GM12878 (cell line): ENCODE measurements at regions not wholly inside any gene's neighbourhood (a gene's known extent, or its start where the extent isn't known, plus 50 kb on each side); places are given as distances from the start of the nearest gene placed in this dataset.

ENCODE experiments used
- ATAC-seq: fragments of 200-7000 bp; cut with Tn5 transposase; 3 replicates; pipeline ENCODE4 v1.9.1; 2020; ENCODE audit warnings: mild to moderate bottlenecking, moderate library complexity
- BruUV-seq: library from RNA; stranded (reverse); fragments of 400-500 nt; replicated peaks from 2 replicates; lab custom pipeline; 2021; lab: Mats Ljungman, UMichigan
- CTCF ChIA-PET: fragments of 300-600 bp; sonication (Branson Sonifier 250); formaldehyde crosslinking; extraction: SDS; loops from one replicate; lab custom pipeline; 2021; ENCODE audit warnings: inconsistent platforms; lab: Yijun Ruan, JAX
- POLR2A ChIA-PET: fragments of 350-600 bp; formaldehyde crosslinking; extraction: SDS; loops from one replicate; lab custom pipeline; 2021; ENCODE audit warnings: inconsistent platforms; lab: Charles Lee
- RAD21 ChIA-PET: fragments of 300-600 bp; sonication (Branson Sonifier 250); formaldehyde crosslinking; loops from one replicate; lab custom pipeline; 2023; ENCODE audit warnings: antibody characterized with exemption; ENCODE audit not compliant: unreplicated experiment; lab: Charles Lee
- SMC1A ChIA-PET: fragments of 300-600 bp; sonication (Branson Sonifier 250); formaldehyde crosslinking; loops from one replicate; lab custom pipeline; 2023; ENCODE audit not compliant: unreplicated experiment, uncharacterized antibody; lab: Charles Lee
- DNase-seq: peaks from one replicate; pipeline ENCODE4 v3.0.0-alpha.2; 2011; ENCODE audit warnings: low read depth, low spot score
- FAIRE-seq: peaks from 3 replicates; lab custom pipeline; 2011; peaks lifted over from hg19 to GRCh38; lab: Jason Lieb, UNC
- H2AFZ ChIP-seq: 2 replicates; pipeline ENCODE4 v1.6.0; 2011; ENCODE audit warnings: low read depth, low read length, control low read depth; ENCODE audit not compliant: control insufficient read depth
- H3K27ac ChIP-seq: 2 replicates; pipeline ENCODE4 v1.5.1; 2011; ENCODE audit warnings: control low read depth; ENCODE audit not compliant: control insufficient read depth, insufficient read depth
- H3K27me3 ChIP-seq, 2 experiments: replicated peaks in 1 of 2; 2 replicates each; pipeline versions ENCODE4 v1.6.0 to v1.6.1; 2011; ENCODE audit warnings: low read length in 1 of 2; ENCODE audit not compliant: control insufficient read depth in 2 of 2, insufficient read depth in 2 of 2
- H3K36me3 ChIP-seq, 2 experiments: 2 replicates each; pipeline ENCODE4 v1.5.1; 2011; ENCODE audit warnings: low read length in 1 of 2; ENCODE audit not compliant: control insufficient read depth in 2 of 2, insufficient read depth in 2 of 2
- H3K4me1 ChIP-seq: 2 replicates; pipeline ENCODE4 v1.6.1; 2011; ENCODE audit warnings: mild to moderate bottlenecking, low read length, moderate library complexity, mixed read lengths; ENCODE audit not compliant: control insufficient read depth, insufficient read depth
- H3K4me2 ChIP-seq: 2 replicates; pipeline ENCODE4 v1.6.0; 2011; ENCODE audit warnings: control low read depth; ENCODE audit not compliant: control insufficient read depth, insufficient read depth
- H3K4me3 ChIP-seq: fragments of 200-600 bp; sonication (generic); 2 replicates; pipeline ENCODE4 v1.5.1; 2016
- H3K79me2 ChIP-seq: 2 replicates; pipeline ENCODE4 v1.6.0; 2011; ENCODE audit warnings: low read length; ENCODE audit not compliant: control insufficient read depth, insufficient read depth
- H3K9ac ChIP-seq: 2 replicates; pipeline ENCODE4 v1.8.0; 2011; ENCODE audit warnings: low read length, control low read depth, mixed read lengths; ENCODE audit not compliant: control insufficient read depth, insufficient read depth
- H3K9me3 ChIP-seq: replicated peaks from 3 replicates; pipeline ENCODE4 v1.5.1; 2011; ENCODE audit warnings: mild to moderate bottlenecking, low read length; ENCODE audit not compliant: control insufficient read depth, insufficient read depth
- H4K20me1 ChIP-seq: 2 replicates; pipeline ENCODE4 v1.6.0; 2011; ENCODE audit not compliant: control insufficient read depth, insufficient read depth
- CBFB ChIP-seq: IDR thresholded peaks from 2 replicates; pipeline ENCODE4 v1.6.1; 2016; ENCODE audit warnings: antibody characterized with exemption, low read depth
- CUX1 ChIP-seq: IDR thresholded peaks from 2 replicates; pipeline ENCODE4 v1.6.1; 2012; ENCODE audit warnings: improper control_type of control experiment, low read depth, low read length; ENCODE audit not compliant: insufficient replicate concordance
- IKZF1 ChIP-seq: fragments of 450-650 bp; conservative IDR thresholded peaks from 2 replicates; pipeline ENCODE4 v1.6.1; 2017; ENCODE audit warnings: antibody characterized with exemption, mild to moderate bottlenecking
- POLR2A ChIP-seq: IDR thresholded peaks from 2 replicates; pipeline ENCODE4 v1.6.1; 2011; ENCODE audit warnings: low read depth, mild to moderate bottlenecking, low read length
- TAF1 ChIP-seq: IDR thresholded peaks from 2 replicates; pipeline ENCODE4 v1.6.1; 2011; ENCODE audit warnings: mild to moderate bottlenecking, low read depth, low read length, borderline replicate concordance
- ZNF207 ChIP-seq: fragments of 450-650 bp; IDR thresholded peaks from 2 replicates; pipeline ENCODE4 v1.6.1; 2014; ENCODE audit warnings: antibody characterized with exemption, mild to moderate bottlenecking, borderline replicate concordance
- WGBS: methylation state at CpG from one replicate; pipeline ENCODE4 v1.1.6; 2016; ENCODE audit warnings: low lambda C conversion rate; ENCODE audit not compliant: insufficient replicate concordance, insufficient coverage; ENCODE audit errors: missing lambda C conversion rate; 5-methylcytosine and 5-hydroxymethylcytosine counted together
- in situ Hi-C: fragments of 300-500 bp; cut with MboI; formaldehyde crosslinking; loops from 9 replicates; pipeline ENCODE4 v1.14.3; 2018; ENCODE audit warnings: mixed read lengths
- intact Hi-C: fragments of 100-400 bp; cut with micrococcal nuclease; formaldehyde crosslinking; loops from one replicate; pipeline ENCODE4 v1.14.2; 2022; ENCODE audit not compliant: unreplicated experiment
- TF ChIP-seq, protein P1 (sequence below): fragments of 450-650 bp; formaldehyde crosslinking; IDR thresholded peaks from 2 replicates; pipeline ENCODE4 v1.4.0; 2020; ENCODE audit warnings: mild to moderate bottlenecking, moderate library complexity

DNA sequence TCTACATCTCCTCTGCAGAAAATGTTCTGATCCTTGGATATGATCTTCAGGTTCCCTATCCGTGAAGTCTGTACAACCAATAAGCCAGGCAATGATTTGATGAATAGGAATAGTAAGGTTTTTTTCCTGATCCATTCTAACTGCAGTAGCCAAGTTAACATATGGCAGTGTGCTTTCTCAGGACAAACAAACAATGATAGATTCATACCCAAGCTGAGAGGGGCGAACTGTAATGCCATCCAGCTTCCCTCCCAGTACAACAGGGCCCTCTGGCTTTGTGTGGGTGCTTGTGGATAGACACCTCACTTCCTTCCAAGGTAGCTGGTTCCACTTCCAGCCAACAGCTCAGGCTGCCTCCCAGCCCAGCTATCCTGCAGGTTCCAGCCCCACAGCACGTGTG is 359.2 kb downstream of the CDH26 start:
- no peak for ATAC-seq
- H3K4me1 ChIP-seq: no peaks in the 10 kb centered on the region
- no peak overlapping the region for H2AFZ ChIP-seq
- no peaks in the 10 kb centered on the region for H4K20me1 ChIP-seq
- H3K9me3 ChIP-seq: no peaks in the 10 kb centered on the region; the same call in 2 of the 3 replicates
- intact Hi-C loops (no loop called here), in situ Hi-C loops (no loop called here)
- no peaks in the 10 kb centered on the region for H3K36me3 ChIP-seq
- TF ChIP-seq CBFB (no peak), ZNF207 (no peak), IKZF1 (no peak), POLR2A (no peak), CUX1 (no peak), TAF1 (no peak)
- TF ChIP-seq, protein P1, sequence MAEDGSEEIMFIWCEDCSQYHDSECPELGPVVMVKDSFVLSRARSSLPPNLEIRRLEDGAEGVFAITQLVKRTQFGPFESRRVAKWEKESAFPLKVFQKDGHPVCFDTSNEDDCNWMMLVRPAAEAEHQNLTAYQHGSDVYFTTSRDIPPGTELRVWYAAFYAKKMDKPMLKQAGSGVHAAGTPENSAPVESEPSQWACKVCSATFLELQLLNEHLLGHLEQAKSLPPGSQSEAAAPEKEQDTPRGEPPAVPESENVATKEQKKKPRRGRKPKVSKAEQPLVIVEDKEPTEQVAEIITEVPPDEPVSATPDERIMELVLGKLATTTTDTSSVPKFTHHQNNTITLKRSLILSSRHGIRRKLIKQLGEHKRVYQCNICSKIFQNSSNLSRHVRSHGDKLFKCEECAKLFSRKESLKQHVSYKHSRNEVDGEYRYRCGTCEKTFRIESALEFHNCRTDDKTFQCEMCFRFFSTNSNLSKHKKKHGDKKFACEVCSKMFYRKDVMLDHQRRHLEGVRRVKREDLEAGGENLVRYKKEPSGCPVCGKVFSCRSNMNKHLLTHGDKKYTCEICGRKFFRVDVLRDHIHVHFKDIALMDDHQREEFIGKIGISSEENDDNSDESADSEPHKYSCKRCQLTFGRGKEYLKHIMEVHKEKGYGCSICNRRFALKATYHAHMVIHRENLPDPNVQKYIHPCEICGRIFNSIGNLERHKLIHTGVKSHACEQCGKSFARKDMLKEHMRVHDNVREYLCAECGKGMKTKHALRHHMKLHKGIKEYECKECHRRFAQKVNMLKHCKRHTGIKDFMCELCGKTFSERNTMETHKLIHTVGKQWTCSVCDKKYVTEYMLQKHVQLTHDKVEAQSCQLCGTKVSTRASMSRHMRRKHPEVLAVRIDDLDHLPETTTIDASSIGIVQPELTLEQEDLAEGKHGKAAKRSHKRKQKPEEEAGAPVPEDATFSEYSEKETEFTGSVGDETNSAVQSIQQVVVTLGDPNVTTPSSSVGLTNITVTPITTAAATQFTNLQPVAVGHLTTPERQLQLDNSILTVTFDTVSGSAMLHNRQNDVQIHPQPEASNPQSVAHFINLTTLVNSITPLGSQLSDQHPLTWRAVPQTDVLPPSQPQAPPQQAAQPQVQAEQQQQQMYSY (CRISPR knock-in tag): no peak
- H3K27me3 ChIP-seq: no peaks in the 10 kb centered on the region
- no peak overlapping the region for H3K4me2 ChIP-seq
- H3K9ac ChIP-seq: no peak overlapping the region
- CTCF ChIA-PET: no interaction called here
- H3K27ac ChIP-seq: no peak overlapping the region
- no peak for FAIRE-seq
- POLR2A ChIA-PET: no interaction called here
- RAD21 ChIA-PET: no interaction called here
- H3K79me2 ChIP-seq: no peaks in the 10 kb centered on the region
- SMC1A ChIA-PET: no interaction called here
- 5% methylated on average over 3 of the region's 3 CpGs for WGBS
- no peak overlapping the region for H3K4me3 ChIP-seq
- no TSS peak for BruUV-seq
- DNase-seq: no peak
